ENCODE measurements at regions not wholly inside any gene's neighbourhood (a gene's known extent, or its start where the extent isn't known, plus 50 kb on each side); places are given as distances from the start of the nearest gene placed in this dataset.

DNA sequence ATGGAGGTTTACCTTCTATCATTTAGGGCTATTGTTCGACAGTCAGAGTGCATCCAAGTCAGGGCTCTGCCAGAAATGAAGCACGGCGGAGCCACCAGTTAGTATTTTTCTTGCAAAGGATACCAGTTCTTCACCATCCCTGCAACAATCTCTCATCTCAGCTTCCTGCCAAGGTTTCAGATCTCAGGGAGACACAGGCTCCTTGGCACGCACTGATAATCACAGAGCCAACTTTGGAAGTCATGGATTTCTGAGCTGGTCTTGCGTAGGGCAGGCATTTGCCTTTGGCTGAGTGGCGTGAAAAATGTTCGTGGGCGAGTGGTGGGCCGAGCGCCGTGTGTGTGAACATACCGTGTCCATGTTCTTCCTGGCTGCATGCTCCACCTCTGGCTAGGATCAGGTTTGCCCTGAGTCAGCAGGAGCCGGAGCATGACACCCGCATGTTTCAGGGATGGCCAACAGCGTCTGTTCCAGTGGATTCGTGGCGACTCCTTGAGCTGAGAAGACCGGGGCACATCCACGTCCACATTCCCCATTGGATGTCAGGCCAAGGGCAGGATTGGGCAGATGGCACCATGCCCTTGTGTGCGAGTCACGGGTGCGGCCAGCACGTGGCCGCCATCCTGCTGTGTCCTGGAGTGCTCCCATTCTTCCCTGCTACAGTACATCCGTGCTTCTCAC, 118.5 kb upstream of the C1orf174 start:
- H3K4me1 Mint-ChIP-seq (ENCODE audit: low read depth): no peaks in the 10 kb centered on the region
- H3K27me3 Mint-ChIP-seq (ENCODE audit: insufficient read depth): peaks cover 3% of the 10 kb centered on the region; the same call in 1 of the 2 replicates
- TF ChIP-seq, protein P1, sequence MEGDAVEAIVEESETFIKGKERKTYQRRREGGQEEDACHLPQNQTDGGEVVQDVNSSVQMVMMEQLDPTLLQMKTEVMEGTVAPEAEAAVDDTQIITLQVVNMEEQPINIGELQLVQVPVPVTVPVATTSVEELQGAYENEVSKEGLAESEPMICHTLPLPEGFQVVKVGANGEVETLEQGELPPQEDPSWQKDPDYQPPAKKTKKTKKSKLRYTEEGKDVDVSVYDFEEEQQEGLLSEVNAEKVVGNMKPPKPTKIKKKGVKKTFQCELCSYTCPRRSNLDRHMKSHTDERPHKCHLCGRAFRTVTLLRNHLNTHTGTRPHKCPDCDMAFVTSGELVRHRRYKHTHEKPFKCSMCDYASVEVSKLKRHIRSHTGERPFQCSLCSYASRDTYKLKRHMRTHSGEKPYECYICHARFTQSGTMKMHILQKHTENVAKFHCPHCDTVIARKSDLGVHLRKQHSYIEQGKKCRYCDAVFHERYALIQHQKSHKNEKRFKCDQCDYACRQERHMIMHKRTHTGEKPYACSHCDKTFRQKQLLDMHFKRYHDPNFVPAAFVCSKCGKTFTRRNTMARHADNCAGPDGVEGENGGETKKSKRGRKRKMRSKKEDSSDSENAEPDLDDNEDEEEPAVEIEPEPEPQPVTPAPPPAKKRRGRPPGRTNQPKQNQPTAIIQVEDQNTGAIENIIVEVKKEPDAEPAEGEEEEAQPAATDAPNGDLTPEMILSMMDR (IDR thresholded peaks at IDR 0.05): no peak
- no peaks in the 10 kb centered on the region for H3K36me3 Mint-ChIP-seq (ENCODE audit: low read depth)
- no peak overlapping the region for H3K27ac Mint-ChIP-seq
- H3K4me3 Mint-ChIP-seq: no peak overlapping the region
- peaks cover 41% of the 10 kb centered on the region for H3K9me3 Mint-ChIP-seq
- DNase-seq: no peak

DNA sequence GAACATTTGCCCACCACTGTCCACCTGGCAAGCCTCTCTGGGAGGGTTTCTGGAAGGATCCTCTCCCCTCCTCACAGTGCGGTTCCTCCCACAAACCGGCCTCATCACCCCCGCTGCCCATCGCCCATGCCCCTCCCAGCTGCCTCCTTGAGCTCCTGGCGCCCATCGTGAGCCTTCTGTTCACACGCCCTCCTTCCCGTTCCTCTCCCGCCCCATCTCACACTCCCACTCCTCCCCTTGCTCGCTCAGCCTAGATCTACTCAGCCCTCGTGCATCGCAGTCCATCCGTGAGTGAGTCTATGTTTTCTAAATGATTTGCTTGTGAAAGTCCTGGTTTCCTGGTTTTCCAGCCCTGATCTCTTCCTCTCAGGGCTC, 119.1 kb upstream of the C1orf174 start:
- H3K4me1 Mint-ChIP-seq (ENCODE audit: low read depth): no peaks in the 10 kb centered on the region
- peaks cover 46% of the 10 kb centered on the region for H3K9me3 Mint-ChIP-seq
- TF ChIP-seq, protein P1 (IDR thresholded peaks at IDR 0.05): no peak
- no peak overlapping the region for H3K4me3 Mint-ChIP-seq
- H3K36me3 Mint-ChIP-seq (ENCODE audit: low read depth): no peaks in the 10 kb centered on the region
- DNase-seq: no peak
- H3K27ac Mint-ChIP-seq: no peak overlapping the region
- peaks cover 3% of the 10 kb centered on the region; the same call in 1 of the 2 replicates for H3K27me3 Mint-ChIP-seq (ENCODE audit: insufficient read depth)

DNA sequence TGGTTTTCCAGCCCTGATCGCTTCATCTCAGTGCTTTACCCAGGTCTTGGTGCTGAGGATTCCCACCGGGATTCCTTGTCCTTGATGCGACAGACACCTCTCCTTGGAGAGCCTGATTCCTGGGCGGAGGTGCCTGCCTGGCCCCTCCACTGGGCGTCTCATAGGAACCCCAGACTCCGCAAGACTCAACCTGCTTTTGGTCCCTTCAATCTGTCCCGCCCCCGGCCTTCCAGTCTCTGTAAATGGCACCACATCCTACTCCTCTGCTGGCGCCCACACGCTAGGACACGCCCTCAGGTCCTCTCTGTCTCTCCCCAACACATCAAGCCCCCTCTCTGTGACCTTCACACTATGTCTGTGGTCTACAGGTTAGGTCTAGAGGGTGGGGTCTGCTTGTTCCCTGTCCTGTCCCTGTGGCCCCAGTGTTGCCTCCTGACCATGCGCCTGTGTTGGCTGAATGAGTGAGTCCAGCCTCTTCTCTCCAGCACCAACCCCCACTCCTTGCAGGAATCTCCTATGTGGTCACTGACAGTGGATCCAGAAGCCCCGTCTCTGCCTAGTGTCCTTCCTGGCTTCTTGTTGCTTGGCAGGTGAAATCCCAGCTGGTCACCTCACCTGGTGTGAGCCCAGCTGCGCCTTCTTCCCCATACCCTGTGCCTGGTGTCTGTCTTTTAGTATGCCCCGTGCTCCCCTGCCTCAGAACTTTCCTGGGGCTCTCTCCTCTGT, 119.7 kb upstream of the C1orf174 start:
- DNase-seq: no peak
- Mint-ChIP-seq H3K9me3 (peaks cover 51% of the 10 kb centered on the region), H3K4me3 (no peak overlapping the region), H3K27me3 (ENCODE audit: insufficient read depth) (peaks cover 3% of the 10 kb centered on the region; the same call in 1 of the 2 replicates), H3K4me1 (ENCODE audit: low read depth) (no peaks in the 10 kb centered on the region), H3K36me3 (ENCODE audit: low read depth) (no peaks in the 10 kb centered on the region), H3K27ac (no peak overlapping the region)
- TF ChIP-seq, protein P1 (IDR thresholded peaks at IDR 0.05): no peak

DNA sequence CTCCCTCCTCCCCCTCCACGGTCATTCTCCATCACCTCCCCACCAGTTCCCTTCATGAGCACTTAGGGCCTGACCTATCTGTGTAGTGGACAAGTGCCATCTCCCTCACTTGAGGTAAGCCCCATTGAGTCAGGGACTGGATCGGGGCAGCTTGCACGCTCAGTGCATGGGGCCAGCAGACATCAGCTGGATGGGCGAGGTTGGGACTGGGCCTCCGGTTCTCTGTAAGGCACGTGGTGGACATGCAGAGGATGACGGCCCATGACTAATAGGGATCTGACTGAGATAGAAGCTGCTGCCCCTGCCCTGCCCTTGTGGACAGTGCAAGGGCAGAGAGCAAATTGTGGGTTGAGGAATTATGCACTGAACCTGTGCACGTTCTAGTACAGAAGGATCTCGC, 120.4 kb upstream of the C1orf174 start:
- H3K27me3 Mint-ChIP-seq (ENCODE audit: insufficient read depth): peaks cover 3% of the 10 kb centered on the region; the same call in 1 of the 2 replicates
- H3K36me3 Mint-ChIP-seq (ENCODE audit: low read depth): no peaks in the 10 kb centered on the region

DNA sequence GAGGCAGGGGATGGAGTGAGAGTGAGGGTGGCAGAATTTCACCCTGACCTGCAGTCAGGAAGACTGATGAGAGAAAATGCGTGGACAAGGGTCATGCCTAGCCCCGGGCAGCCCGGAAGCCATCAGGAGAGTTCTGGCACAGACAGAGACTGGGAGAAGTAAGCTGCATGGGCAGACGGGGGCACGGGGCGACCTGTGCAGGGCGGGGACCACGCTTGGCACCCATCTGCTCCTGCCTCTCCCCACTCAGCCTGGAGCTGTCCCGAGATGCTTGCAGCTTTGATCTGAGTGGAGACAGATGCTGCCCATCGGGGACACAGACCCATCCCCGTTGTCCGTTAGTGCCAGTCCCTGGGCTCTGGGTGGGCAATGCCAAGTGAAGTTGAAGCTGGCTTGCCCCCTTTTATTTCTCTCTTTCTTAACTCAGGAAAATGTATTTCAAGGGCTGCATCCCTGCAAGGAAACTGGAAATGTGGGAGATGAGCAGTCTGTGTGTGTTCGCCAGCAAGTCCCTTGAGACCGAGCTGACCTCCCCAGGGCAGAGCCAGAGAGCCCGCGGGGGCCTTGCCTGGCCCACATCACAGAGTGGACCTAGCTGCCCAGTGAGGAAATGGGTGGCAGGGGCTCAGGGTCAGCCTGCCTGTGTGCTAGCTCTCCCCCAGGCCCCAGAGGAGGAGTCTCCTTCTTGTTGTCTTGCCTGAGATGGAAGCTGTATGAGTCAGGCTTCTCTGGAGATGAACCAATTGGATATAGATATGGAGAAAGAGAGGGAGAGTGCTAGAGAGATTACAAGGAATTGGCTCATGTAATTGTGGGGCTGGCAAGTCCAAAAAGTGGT, 121.3 kb upstream of the C1orf174 start:
- peaks cover 61% of the 10 kb centered on the region for H3K9me3 Mint-ChIP-seq
- no peak overlapping the region for H3K27ac Mint-ChIP-seq
- no peak for DNase-seq
- no peaks in the 10 kb centered on the region for H3K4me1 Mint-ChIP-seq (ENCODE audit: low read depth)
- H3K36me3 Mint-ChIP-seq (ENCODE audit: low read depth): no peaks in the 10 kb centered on the region
- no peak overlapping the region for H3K4me3 Mint-ChIP-seq
- H3K27me3 Mint-ChIP-seq (ENCODE audit: insufficient read depth): peaks cover 3% of the 10 kb centered on the region; the same call in 1 of the 2 replicates
- TF ChIP-seq, protein P1 (IDR thresholded peaks at IDR 0.05): no peak

More for the DNA sequence above, 120.4 kb upstream of the C1orf174 start:
- Mint-ChIP-seq H3K4me1 (ENCODE audit: low read depth) (no peaks in the 10 kb centered on the region), H3K4me3 (no peak overlapping the region), H3K9me3 (peaks cover 57% of the 10 kb centered on the region), H3K27ac (no peak overlapping the region)
- TF ChIP-seq, protein P1 (IDR thresholded peaks at IDR 0.05): no peak
- no peak for DNase-seq
